Neural crest cell (in vitro differentiated cells): ENCODE measurements at regions not wholly inside any gene's neighbourhood (a gene's known extent, or its start where the extent isn't known, plus 50 kb on each side); places are given as distances from the start of the nearest gene placed in this dataset.

Source experiments
- DNase-seq: peaks from one replicate; pipeline ENCODE4 v3.0.0; 2021; ENCODE audit warnings: low read depth, mixed read lengths, low spot score
- H3K27ac Mint-ChIP-seq: one replicate; pipeline ENCODE4 v1.8.0; 2021; ENCODE audit warnings: mild to moderate bottlenecking, mixed read lengths; ENCODE audit not compliant: unreplicated experiment
- H3K27me3 Mint-ChIP-seq: 2 replicates; pipeline ENCODE4 v1.8.0; 2021; ENCODE audit warnings: low read depth, mild to moderate bottlenecking, mixed read lengths
- H3K36me3 Mint-ChIP-seq: 2 replicates; pipeline ENCODE4 v1.8.0; 2021; ENCODE audit warnings: low read depth, mild to moderate bottlenecking, mixed read lengths
- H3K4me1 Mint-ChIP-seq: 2 replicates; pipeline ENCODE4 v1.8.0; 2021; ENCODE audit warnings: mixed read lengths
- H3K4me3 Mint-ChIP-seq: one replicate; pipeline ENCODE4 v1.8.0; 2021; ENCODE audit warnings: mild to moderate bottlenecking, mixed read lengths
- H3K9me3 Mint-ChIP-seq: 2 replicates; pipeline ENCODE4 v1.8.0; 2021; ENCODE audit warnings: mixed read lengths
- CTCF ChIP-seq: fragments of 200-600 bp; sonication (generic); conservative IDR thresholded peaks from 2 replicates; pipeline ENCODE4 v1.5.0; 2021; ENCODE audit warnings: antibody characterized with exemption, mild to moderate bottlenecking

- DNase-seq, result no peak
- Mint-ChIP-seq H3K27me3 (no peaks in the 10 kb centered on the region), H3K4me3 (no peak overlapping the region), H3K36me3 (no peaks in the 10 kb centered on the region), H3K9me3 (no peaks in the 10 kb centered on the region), H3K4me1 (no peaks in the 10 kb centered on the region), H3K27ac (no peak overlapping the region)
- TF ChIP-seq CTCF, result no peak
These were observed 280.3 kb upstream of the ZSWIM2 start for GRCh38 chr2:187129306-187129705.

- no peak for DNase-seq
- H3K9me3 Mint-ChIP-seq, result no peaks in the 10 kb centered on the region
- H3K27ac Mint-ChIP-seq, result no peak overlapping the region
- H3K27me3 Mint-ChIP-seq, result no peaks in the 10 kb centered on the region
- H3K36me3 Mint-ChIP-seq, result no peaks in the 10 kb centered on the region
- no peak overlapping the region for H3K4me3 Mint-ChIP-seq
- no peaks in the 10 kb centered on the region for H3K4me1 Mint-ChIP-seq
- TF ChIP-seq CTCF, result no peak
These were observed 277.5 kb upstream of the ZSWIM2 start for GRCh38 chr2:187126247-187127005.

GRCh38 chr2:187125318-187125717 is 276.3 kb upstream of the ZSWIM2 start:
- TF ChIP-seq CTCF, result no peak
- H3K27me3 Mint-ChIP-seq, result no peaks in the 10 kb centered on the region
- no peak for DNase-seq

GRCh38 chr2:187124529-187124928 is 275.6 kb upstream of the ZSWIM2 start:
- Mint-ChIP-seq H3K4me3 (no peak overlapping the region), H3K4me1 (no peaks in the 10 kb centered on the region), H3K27ac (no peak overlapping the region), H3K27me3 (no peaks in the 10 kb centered on the region), H3K9me3 (no peaks in the 10 kb centered on the region), H3K36me3 (no peaks in the 10 kb centered on the region)
- DNase-seq, result no peak
- TF ChIP-seq CTCF, result no peak

More at GRCh38 chr2:187125318-187125717, 276.3 kb upstream of the ZSWIM2 start:
- H3K36me3 Mint-ChIP-seq, result no peaks in the 10 kb centered on the region
- no peaks in the 10 kb centered on the region for H3K4me1 Mint-ChIP-seq
- no peaks in the 10 kb centered on the region for H3K9me3 Mint-ChIP-seq
- H3K4me3 Mint-ChIP-seq, result no peak overlapping the region
- H3K27ac Mint-ChIP-seq, result no peak overlapping the region

- Mint-ChIP-seq H3K27ac (no peak overlapping the region), H3K4me3 (no peak overlapping the region)
These were observed 269.5 kb upstream of the ZSWIM2 start for GRCh38 chr2:187118331-187119099.

More at GRCh38 chr2:187118331-187119099, 269.5 kb upstream of the ZSWIM2 start:
- DNase-seq, result no peak
- Mint-ChIP-seq H3K4me1 (peaks cover 3% of the 10 kb centered on the region), H3K36me3 (no peaks in the 10 kb centered on the region), H3K9me3 (no peaks in the 10 kb centered on the region), H3K27me3 (no peaks in the 10 kb centered on the region)
- TF ChIP-seq CTCF, result no peak
